WTC11 (cell line): ENCODE measurements at regions not wholly inside any gene's neighbourhood (a gene's known extent, or its start where the extent isn't known, plus 50 kb on each side); places are given as distances from the start of the nearest gene placed in this dataset.

ENCODE experiments used
- ATAC-seq: fragments of 200-7000 bp; cut with Tn5 transposase; 2 replicates; pipeline ENCODE4 v1.10.0; 2021; ENCODE audit warnings: mild to moderate bottlenecking, moderate library complexity
- CTCF ChIA-PET: fragments of 300-600 bp; sonication (Branson Sonifier 250); formaldehyde crosslinking; loops from one replicate; lab custom pipeline; 2021; ENCODE audit warnings: antibody characterized with exemption; lab: Charles Lee
- POLR2A ChIA-PET: fragments of 350-600 bp; sonication (Branson Sonifier 250); formaldehyde crosslinking; loops from one replicate; lab custom pipeline; 2021; ENCODE audit warnings: antibody characterized with exemption; lab: Charles Lee
- DNase-seq: peaks from one replicate; pipeline ENCODE4 v3.0.0; 2021; ENCODE audit warnings: low spot score
- H3K27ac Mint-ChIP-seq: 2 replicates; pipeline ENCODE4 v1.8.0; 2021; ENCODE audit warnings: mixed read lengths
- H3K27me3 Mint-ChIP-seq: 2 replicates; pipeline ENCODE4 v1.8.0; 2021; ENCODE audit warnings: low read depth, mild to moderate bottlenecking, moderate library complexity, mixed read lengths
- H3K36me3 Mint-ChIP-seq: 2 replicates; pipeline ENCODE4 v1.8.0; 2021; ENCODE audit warnings: mixed read lengths
- H3K4me1 Mint-ChIP-seq: 2 replicates; pipeline ENCODE4 v1.8.0; 2022; ENCODE audit warnings: mixed read lengths
- H3K4me3 Mint-ChIP-seq: 2 replicates; pipeline ENCODE4 v1.8.0; 2021; ENCODE audit warnings: mild to moderate bottlenecking, moderate library complexity, mixed read lengths
- H3K9me3 Mint-ChIP-seq: 2 replicates; pipeline ENCODE4 v1.8.0; 2021; ENCODE audit warnings: mixed read lengths
- AR ChIP-seq: fragments of 250-450 bp; sonication (Bioruptor Pico); IDR thresholded peaks from 2 replicates; pipeline ENCODE4 v1.9.0; 2021; ENCODE audit warnings: mild to moderate bottlenecking
- CBFB ChIP-seq: sonication (generic); formaldehyde crosslinking; IDR thresholded peaks from 2 replicates; pipeline ENCODE4 v1.8.1; 2022; ENCODE audit warnings: mild to moderate bottlenecking, low read depth, missing genetic modification reagents
- CREM ChIP-seq: sonication (generic); formaldehyde crosslinking; IDR thresholded peaks from 2 replicates; pipeline ENCODE4 v1.8.1; 2022; ENCODE audit warnings: mild to moderate bottlenecking, missing genetic modification reagents, moderate library complexity
- E2F1 ChIP-seq: sonication (generic); formaldehyde crosslinking; IDR thresholded peaks from 2 replicates; pipeline ENCODE4 v1.8.0; 2022; ENCODE audit warnings: mild to moderate bottlenecking, missing genetic modification reagents
- FOXK1 ChIP-seq: sonication (generic); formaldehyde crosslinking; IDR thresholded peaks from 2 replicates; pipeline ENCODE4 v1.8.0; 2022; ENCODE audit warnings: mild to moderate bottlenecking, moderate library complexity, missing genetic modification reagents
- GTF2I ChIP-seq: fragments of 250-450 bp; sonication (Bioruptor Pico); conservative IDR thresholded peaks from 2 replicates; pipeline ENCODE4 v1.4.0; 2021; ENCODE audit warnings: mild to moderate bottlenecking
- HMGA2 ChIP-seq: fragments of 250-450 bp; sonication (Bioruptor Pico); IDR thresholded peaks from 2 replicates; pipeline ENCODE4 v1.4.0; 2021; ENCODE audit warnings: mild to moderate bottlenecking, moderate library complexity
- JUN ChIP-seq: sonication (generic); formaldehyde crosslinking; IDR thresholded peaks from 2 replicates; pipeline ENCODE4 v1.8.0; 2023; ENCODE audit warnings: mild to moderate bottlenecking, missing genetic modification reagents
- NFYB ChIP-seq: sonication (generic); formaldehyde crosslinking; conservative IDR thresholded peaks from 2 replicates; pipeline ENCODE4 v1.8.0; 2022; ENCODE audit warnings: low read depth, missing genetic modification reagents
- NR1H2 ChIP-seq: sonication (generic); formaldehyde crosslinking; IDR thresholded peaks from 2 replicates; pipeline ENCODE4 v1.9.0; 2021; ENCODE audit warnings: mild to moderate bottlenecking, moderate library complexity, missing genetic modification reagents
- NR3C1 ChIP-seq: sonication (generic); formaldehyde crosslinking; conservative IDR thresholded peaks from 2 replicates; pipeline ENCODE4 v1.8.1; 2023; ENCODE audit warnings: low read depth, mild to moderate bottlenecking, missing genetic modification reagents
- OVOL2 ChIP-seq: fragments of 250-450 bp; sonication (Bioruptor Pico); IDR thresholded peaks from 2 replicates; pipeline ENCODE4 v1.9.0; 2021; ENCODE audit warnings: mild to moderate bottlenecking, borderline replicate concordance
- SMAD3 ChIP-seq: sonication (generic); formaldehyde crosslinking; IDR thresholded peaks from 2 replicates; pipeline ENCODE4 v1.8.0; 2022; ENCODE audit warnings: missing genetic modification reagents, mild to moderate bottlenecking, borderline replicate concordance
- TCF7 ChIP-seq: sonication (generic); formaldehyde crosslinking; IDR thresholded peaks from 2 replicates; pipeline ENCODE4 v1.8.0; 2022; ENCODE audit warnings: mild to moderate bottlenecking, low read depth, missing genetic modification reagents, moderate library complexity
- ZNF219 ChIP-seq: sonication (generic); formaldehyde crosslinking; IDR thresholded peaks from 2 replicates; pipeline ENCODE4 v1.8.0; 2023; ENCODE audit warnings: missing genetic modification reagents, mild to moderate bottlenecking, borderline replicate concordance
- ZNF317 ChIP-seq: sonication (generic); formaldehyde crosslinking; IDR thresholded peaks from 2 replicates; pipeline ENCODE4 v1.8.1; 2023; ENCODE audit warnings: low read depth, mild to moderate bottlenecking, moderate library complexity, missing genetic modification reagents, borderline replicate concordance
- ZNF416 ChIP-seq: fragments of 250-450 bp; sonication (Bioruptor Pico); IDR thresholded peaks from 2 replicates; pipeline ENCODE4 v1.9.0; 2021; ENCODE audit warnings: mild to moderate bottlenecking, inconsistent platforms
- ZNF532 ChIP-seq: fragments of 250-450 bp; sonication (Bioruptor Pico); IDR thresholded peaks from 2 replicates; pipeline ENCODE4 v1.9.0; 2021; ENCODE audit warnings: mild to moderate bottlenecking, borderline replicate concordance
- ZNF671 ChIP-seq: fragments of 250-450 bp; sonication (Bioruptor Pico); IDR thresholded peaks from 2 replicates; pipeline ENCODE4 v1.8.0; 2021; ENCODE audit warnings: mild to moderate bottlenecking
- TF ChIP-seq, protein P1 (sequence below): sonication (generic); formaldehyde crosslinking; IDR thresholded peaks from 2 replicates; pipeline ENCODE4 v1.8.0; 2022; ENCODE audit warnings: missing genetic modification reagents

GRCh38 chr1:112267206-112267605, 128.8 kb upstream of the CTTNBP2NL start:
- Mint-ChIP-seq H3K27ac (no peak overlapping the region), H3K4me1 (no peaks in the 10 kb centered on the region), H3K9me3 (peaks cover 9% of the 10 kb centered on the region), H3K27me3 (peaks cover 10% of the 10 kb centered on the region; the same call in 1 of the 2 replicates), H3K36me3 (no peaks in the 10 kb centered on the region), H3K4me3 (no peak overlapping the region)
- DNase-seq (no peak), ATAC-seq (no peak)
- CTCF ChIA-PET, result interaction anchor here (1.4 kb wide), 1 partner anchor 69 kb away, joined by 4 read pairs; no protein-coding TSS in a partner anchor
- POLR2A ChIA-PET, result no interaction called here
- TF ChIP-seq CREM (CRISPR knock-in tag), result no peak
- TF ChIP-seq ZNF219, result no peak
- TF ChIP-seq E2F1 (CRISPR knock-in tag), result no peak
- no peak for TF ChIP-seq NR3C1 (CRISPR knock-in tag)
- TF ChIP-seq AR (CRISPR knock-in tag), result no peak
- no peak for TF ChIP-seq NFYB (CRISPR knock-in tag)
- no peak for TF ChIP-seq ZNF532

DNA sequence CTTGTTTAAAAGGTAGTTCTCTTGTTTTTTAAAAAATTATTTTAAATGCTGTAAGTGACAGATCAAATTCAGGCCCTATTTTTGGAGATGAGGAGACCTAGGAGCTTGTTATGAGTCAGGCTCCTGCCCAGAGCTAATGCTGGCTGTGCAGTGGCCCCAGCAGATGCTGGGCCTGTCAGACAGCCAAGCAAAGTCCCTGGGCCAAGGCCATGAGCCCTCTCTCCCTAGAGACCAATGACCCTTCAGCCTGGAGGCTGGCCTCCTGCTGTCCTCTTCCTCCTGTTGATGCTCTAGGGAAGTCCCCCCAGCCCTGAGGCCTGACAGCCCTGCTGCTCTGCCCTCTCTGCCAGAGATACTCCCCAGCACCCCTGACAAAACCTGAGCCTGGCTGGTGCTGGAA, 128.1 kb upstream of the CTTNBP2NL start:
- no peak overlapping the region for H3K4me3 Mint-ChIP-seq
- peaks cover 13% of the 10 kb centered on the region for H3K27me3 Mint-ChIP-seq
- no peaks in the 10 kb centered on the region for H3K4me1 Mint-ChIP-seq
- no peak for TF ChIP-seq OVOL2
- no peak for TF ChIP-seq ZNF317 (CRISPR knock-in tag)
- no peak for TF ChIP-seq ZNF671 (CRISPR knock-in tag)
- TF ChIP-seq ZNF416, result no peak
- no peak for TF ChIP-seq JUN
- no peak for TF ChIP-seq CBFB (CRISPR knock-in tag)
- TF ChIP-seq AR (CRISPR knock-in tag), result no peak
- TF ChIP-seq FOXK1 (CRISPR knock-in tag), result no peak
- no peak for TF ChIP-seq E2F1 (CRISPR knock-in tag)
- no peak for TF ChIP-seq NR1H2 (CRISPR knock-in tag)
- TF ChIP-seq, protein P1, sequence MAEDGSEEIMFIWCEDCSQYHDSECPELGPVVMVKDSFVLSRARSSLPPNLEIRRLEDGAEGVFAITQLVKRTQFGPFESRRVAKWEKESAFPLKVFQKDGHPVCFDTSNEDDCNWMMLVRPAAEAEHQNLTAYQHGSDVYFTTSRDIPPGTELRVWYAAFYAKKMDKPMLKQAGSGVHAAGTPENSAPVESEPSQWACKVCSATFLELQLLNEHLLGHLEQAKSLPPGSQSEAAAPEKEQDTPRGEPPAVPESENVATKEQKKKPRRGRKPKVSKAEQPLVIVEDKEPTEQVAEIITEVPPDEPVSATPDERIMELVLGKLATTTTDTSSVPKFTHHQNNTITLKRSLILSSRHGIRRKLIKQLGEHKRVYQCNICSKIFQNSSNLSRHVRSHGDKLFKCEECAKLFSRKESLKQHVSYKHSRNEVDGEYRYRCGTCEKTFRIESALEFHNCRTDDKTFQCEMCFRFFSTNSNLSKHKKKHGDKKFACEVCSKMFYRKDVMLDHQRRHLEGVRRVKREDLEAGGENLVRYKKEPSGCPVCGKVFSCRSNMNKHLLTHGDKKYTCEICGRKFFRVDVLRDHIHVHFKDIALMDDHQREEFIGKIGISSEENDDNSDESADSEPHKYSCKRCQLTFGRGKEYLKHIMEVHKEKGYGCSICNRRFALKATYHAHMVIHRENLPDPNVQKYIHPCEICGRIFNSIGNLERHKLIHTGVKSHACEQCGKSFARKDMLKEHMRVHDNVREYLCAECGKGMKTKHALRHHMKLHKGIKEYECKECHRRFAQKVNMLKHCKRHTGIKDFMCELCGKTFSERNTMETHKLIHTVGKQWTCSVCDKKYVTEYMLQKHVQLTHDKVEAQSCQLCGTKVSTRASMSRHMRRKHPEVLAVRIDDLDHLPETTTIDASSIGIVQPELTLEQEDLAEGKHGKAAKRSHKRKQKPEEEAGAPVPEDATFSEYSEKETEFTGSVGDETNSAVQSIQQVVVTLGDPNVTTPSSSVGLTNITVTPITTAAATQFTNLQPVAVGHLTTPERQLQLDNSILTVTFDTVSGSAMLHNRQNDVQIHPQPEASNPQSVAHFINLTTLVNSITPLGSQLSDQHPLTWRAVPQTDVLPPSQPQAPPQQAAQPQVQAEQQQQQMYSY (CRISPR knock-in tag), result no peak
- no peak for TF ChIP-seq SMAD3 (CRISPR knock-in tag)
- TF ChIP-seq HMGA2 (CRISPR knock-in tag), result no peak
- no peak for TF ChIP-seq GTF2I (CRISPR knock-in tag)
- no peak for TF ChIP-seq TCF7 (CRISPR knock-in tag)
- H3K9me3 Mint-ChIP-seq, result peaks cover 13% of the 10 kb centered on the region
- no peaks in the 10 kb centered on the region; the same call in 1 of the 2 replicates for H3K36me3 Mint-ChIP-seq
- ChIA-PET POLR2A (no interaction called here), CTCF (interaction anchor here (1.4 kb wide), 1 partner anchor 69 kb away, joined by 4 read pairs; no protein-coding TSS in a partner anchor)
- ATAC-seq (no peak), DNase-seq (no peak)
- no peak overlapping the region for H3K27ac Mint-ChIP-seq
